Activated naive CD4-positive, alpha-beta T cell (primary cell): ENCODE measurements at regions not wholly inside any gene's neighbourhood (a gene's known extent, or its start where the extent isn't known, plus 50 kb on each side); places are given as distances from the start of the nearest gene placed in this dataset.

Experiments
- DNase-seq, 4 experiments: peaks; one replicate each; lab custom pipeline; 2025; lab: John Stamatoyannopoulos, UW

DNA sequence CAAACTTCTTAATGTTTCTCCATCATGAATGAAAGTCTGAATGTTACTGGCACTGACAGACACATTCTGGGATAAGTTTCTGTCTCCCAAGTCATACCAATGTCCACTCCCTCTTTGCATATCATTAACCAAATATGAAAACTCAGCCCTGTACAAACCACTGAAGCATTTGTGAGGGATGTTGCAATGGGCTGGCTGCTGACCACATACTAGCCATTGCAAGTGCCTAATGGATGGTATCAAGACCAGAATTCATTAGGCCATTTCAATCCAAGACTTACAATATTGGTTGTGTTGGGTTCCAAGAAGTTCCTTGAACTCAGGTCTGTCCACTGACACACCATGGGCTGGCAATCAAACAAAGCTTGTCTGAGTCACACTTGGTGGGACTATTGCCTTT lies 73.8 kb downstream of the CBLN2 start:
- no peak for DNase-seq

DNA sequence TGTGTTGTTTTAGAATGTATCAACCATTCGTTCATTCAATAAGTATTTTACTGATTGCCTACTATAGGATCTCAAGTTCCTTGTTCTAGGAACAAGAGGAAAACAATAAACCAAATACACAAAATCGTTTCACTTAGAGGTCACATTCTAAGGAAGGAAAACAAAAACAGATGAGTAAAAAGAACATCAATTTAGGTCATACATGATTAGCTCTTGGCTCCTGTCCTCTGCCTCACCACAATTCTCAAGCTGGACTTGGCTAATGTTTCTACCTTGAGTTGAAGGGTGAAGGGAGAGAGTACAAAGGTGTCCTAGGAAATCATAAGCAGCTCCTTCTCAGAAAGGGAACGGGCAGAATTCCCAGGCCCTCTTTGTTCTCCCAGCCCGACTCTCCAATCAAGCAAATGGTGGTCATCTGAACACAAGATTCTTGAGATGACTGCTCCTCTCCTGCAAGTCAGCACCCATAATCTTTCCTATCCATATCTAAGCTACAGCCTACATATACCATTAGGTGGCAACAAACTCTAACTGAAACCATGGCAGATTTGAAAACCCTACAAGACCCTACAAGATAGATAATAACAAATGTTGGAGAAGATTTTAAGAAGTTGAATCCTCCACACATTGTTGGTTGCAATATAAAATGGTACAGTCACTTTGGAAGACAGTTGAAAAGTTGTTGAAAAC lies 76.0 kb downstream of the CBLN2 start:
- no peak for DNase-seq

DNA sequence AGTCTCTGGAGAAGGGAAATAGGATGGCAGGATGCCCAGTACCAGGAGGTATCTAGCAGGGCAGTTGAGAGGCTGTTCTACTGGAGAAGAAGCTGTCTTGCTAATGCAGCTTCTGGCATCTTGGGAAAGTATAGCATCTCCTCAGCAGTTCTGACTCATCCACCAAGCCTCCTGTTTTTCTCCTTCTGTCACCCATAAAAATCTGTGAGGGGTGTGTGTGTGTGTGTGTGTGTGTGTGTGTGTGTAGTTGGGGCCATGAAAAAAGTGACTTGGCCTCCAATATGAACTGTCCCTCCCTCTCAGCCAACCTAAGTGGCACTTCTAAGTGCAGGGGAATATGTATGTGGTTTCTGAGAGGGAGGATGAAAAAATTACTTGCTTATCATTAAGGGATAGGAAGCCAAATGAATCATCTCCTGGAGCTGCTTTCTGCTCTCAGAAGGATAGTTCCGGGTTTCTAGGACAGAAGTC lies 83.9 kb downstream of the CBLN2 start:
- DNase-seq: no peak

DNA sequence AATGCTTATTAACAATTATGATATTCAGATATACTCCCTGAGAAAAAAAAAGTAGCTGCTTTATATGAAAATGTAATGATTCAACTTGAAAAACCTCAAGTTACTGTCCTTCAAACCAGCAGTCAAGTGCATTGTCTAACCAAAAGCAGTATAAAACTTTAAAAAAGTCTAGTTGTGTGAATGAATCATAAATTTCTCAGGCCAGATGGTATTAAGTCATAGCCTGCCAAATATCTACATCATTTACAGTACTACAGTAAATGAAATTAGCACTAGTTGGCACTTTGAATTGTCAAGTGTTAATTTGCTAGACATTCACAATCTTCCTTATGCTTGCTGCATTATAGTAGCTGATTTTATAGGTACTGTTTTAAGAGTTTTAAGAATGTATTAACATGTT lies 85.9 kb downstream of the CBLN2 start:
- DNase-seq: no peak

DNA sequence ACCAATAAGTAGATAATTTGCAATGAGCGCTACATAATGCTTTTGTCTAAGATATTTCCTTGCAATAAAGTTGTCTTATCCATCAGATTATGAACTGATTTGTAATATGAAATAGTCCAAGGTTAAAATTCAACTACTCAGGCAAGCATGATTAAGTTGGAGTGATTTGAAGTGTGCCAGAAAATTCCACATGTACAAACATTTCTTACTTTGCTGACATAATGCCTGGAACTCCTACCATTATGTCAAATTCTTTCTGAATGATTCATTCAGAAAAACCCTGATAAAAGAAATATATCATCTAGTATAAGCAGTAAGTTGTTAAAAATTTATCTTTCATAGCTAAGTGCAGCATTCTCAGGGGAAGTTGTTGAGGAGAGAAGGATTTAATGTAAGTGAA lies 87.3 kb downstream of the CBLN2 start:
- DNase-seq: no peak

DNA sequence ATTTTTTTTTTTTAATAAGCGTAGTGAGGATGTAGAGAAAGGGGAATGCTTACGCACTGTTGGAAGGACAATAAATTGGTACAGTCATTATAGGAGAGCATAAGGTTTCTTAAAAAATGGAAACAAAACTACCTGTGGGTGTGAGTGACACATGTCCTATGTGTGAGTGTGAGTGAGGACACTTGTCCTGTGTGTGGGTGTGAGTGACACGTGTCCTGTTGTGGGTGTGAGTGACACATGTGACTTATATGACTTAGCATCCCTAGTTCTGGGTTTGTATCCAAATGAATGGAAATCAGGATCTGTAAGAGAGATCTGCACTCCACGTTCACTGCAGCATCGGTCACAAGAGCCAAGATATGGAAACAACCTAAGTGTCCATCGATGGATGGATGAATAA lies 91.8 kb downstream of the CBLN2 start:
- DNase-seq: no peak

DNA sequence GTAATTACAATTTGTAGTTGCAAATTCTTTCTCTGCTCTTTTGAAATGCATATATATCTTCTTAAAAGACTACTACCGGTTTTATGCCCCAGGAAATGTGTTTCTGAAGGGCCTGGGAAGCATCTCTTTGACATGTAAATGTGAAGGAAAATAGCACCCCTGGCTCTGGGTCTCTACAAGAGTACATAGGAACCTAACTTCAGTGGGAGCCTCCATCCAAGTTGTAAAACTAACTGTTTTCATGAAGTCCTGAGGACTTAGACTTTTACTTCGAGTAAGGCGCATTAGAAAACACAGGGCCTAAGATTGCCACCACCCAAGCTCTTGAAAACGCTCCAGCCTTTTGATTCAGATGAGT lies 99.4 kb downstream of the CBLN2 start:
- no peak for DNase-seq

DNA sequence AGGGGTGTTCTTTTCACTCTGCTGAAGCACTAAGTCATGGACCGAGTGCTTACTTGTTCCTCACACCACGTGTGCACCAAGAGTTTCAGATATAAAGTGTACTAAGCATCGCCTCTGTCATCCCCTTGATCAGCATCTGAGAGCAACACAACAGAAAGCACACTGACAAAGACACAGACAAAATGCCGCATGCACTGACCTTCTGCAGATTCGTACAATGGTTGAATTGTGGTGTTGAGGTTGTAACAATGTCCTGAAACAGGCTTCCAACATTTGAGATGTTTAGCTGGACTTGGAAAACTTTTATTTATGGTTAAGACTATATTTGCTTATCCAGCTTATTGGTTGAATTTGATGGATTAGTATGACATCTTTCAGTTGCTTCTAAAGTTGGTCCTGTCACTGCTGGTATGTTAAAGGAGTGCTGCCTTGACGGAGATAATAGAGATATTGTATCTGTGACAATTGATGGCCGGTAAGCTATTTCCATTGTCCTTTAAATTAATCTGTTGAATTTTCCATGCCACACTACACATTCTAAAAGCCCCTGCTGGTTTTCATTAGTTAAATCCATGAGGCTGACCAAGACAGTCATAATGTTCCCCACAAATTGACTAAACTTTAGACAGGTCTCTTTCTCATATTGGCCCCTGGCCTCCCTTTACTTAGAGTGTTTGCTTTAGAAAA lies 99.9 kb downstream of the CBLN2 start:
- no peak for DNase-seq

DNA sequence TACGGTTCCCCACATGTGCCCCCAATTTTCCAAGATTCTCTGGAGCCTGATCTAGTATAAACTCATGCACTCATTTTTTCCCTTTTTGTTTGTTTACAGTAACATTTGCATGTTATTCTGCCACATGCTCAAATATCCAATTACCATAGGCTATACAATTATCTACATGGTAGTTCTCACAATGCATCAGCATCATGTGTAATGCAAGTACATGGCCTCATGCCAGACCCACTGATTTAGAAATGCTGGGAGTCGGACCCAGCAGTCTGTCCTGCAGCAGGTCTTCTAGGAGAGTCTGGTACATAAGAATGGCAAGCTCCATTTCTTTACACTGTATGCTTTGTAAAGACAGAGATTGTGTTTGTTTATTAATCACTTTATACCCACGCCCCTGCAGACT lies 107.7 kb downstream of the CBLN2 start:
- DNase-seq: no peak

DNA sequence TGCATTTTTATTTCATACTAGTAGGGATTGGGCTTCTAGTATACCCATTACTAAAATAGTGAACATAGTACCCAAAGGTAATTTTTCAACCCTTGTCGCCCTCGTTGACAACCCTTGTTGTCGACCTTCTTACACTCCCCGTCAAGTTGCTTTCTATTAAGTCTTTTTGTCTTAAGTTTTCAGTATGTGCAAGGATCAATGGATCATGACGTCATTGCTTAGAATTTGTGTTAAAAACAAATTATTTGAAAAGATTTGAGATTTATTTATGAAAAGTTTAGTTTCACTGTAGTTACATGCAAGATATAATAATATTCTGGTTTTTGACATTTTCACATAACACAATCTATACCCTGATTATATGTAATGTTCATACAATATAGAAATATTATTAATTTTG lies 110.4 kb downstream of the CBLN2 start:
- DNase-seq: no peak

DNA sequence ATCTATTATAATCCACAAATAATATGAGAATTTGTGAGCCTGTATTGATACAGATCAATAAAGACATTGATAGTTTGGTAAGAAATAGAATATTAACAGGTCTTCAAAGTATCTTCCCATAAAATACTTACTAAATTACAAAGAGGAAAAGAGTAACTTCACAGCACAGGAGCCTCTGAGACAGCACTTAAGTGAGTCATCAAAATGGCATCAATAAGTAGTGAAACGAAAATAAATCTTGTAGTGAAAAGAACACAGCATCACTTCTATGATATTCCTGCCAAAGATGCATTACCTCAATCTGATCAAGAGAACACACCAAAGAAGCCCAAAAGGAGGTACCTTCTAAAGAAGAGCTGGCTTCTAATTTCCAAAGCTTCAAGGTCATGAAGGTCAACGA lies 116.4 kb downstream of the CBLN2 start:
- no peak for DNase-seq

DNA sequence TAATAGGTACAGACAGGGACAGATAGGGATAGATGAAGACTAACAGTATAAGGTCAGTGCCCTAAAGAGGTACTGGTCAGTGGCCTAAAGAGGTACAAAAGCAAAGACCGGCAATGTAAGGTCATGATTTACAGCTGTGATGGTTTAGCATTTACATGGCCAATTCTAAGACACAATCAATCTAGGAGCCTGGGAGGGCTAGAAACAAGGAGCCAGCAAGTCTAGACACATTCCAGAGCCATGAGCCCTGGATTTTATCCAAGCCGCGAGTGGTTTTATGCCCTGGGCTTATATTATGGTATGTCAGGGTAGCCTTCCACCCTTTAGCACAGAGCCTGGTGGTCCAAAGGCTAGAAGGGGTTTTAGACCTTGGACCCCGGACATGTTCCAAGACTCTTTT lies 124.2 kb downstream of the CBLN2 start:
- no peak for DNase-seq

DNA sequence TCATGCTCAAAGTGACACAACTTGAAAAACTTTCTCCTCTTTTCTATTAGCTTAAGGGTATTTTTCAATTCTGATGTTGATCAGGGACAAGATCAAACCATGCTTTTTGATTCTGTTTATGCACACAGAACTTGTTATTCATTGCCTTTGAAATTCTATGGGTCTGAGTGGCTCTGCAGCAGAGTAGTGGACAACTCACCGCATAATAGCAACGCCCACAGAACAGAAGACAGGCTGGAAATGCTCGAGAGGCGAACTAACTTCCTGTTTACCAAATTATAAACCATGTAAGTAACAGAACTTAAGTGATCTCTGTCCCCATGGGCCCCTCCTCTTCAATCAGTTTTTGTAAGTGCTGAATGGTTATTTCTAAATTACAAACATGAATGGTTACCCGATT lies 131.2 kb downstream of the CBLN2 start:
- no peak for DNase-seq

DNA sequence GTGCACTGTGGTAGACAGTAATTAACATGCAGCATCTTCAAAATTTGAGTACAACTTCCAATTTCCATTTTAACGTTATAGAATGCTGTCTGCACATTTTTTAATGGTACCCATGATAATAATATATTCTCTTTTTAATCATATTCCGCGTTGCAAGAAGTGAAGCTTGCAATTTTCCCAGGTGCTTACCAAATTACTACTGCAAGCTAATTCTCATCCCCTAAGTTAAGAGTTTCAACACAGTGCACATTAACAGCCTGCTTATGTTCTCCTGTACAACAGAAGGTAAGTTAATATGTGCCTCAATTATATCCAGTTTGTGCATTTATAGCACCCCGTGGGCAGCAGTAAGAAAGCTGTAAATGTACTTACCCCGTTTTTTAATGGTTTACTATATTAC lies 132.9 kb downstream of the CBLN2 start:
- no peak for DNase-seq

DNA sequence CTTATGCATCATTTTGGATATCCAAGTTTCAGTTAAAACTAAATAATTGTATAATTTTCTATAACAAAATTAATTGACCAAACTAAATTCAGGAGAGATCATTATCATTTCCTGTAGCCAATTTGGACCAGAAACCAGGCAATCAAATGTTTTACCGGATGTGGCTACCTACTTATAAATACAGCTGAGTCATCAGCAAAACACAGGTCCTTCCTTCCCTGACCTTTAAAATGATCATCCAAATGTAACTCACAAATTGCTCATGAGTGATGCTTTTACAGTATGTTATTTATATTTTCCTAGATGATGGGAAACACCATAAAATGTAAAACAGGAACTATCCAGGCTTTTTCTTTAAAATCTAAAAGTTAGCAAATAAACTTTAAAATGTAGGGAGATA lies 133.7 kb downstream of the CBLN2 start:
- no peak for DNase-seq

DNA sequence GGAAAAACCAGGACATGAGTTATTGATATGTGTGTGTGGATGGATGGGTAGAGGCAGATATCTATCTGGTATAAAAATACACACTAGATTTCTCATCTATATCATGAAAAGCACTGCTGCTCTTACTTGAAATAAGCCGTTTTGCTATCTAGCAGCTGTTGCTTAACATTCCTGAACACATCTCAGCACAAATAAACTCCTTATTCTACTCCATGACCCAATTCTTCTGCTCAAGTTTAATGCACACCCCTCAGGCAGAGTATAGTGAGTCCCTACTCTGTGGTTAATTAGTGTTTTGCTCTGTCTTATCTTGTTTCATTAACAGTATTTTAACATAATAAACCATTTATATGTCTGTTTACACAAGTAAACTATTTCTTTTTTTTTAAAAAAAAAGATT lies 134.2 kb downstream of the CBLN2 start:
- DNase-seq: no peak

DNA sequence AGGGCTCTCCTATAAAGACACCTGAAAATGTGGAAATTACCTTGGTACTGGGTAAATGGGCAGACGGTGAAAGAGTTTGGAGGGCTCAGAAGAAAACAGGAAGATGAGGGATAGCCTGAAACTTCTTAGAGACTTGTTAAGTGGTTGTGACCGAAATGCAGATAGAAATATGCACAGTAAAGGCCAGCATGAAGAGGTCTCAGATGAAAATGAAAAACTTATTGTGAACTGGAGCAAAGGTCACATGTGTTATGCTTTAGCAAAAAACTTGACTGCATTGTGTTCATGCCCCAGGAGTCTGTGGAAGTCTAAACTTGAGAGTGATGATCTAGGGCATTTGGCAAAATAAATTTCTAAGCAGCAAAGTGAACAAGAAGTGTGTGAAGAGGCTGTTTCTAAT lies 137.1 kb downstream of the CBLN2 start:
- DNase-seq: no peak

DNA sequence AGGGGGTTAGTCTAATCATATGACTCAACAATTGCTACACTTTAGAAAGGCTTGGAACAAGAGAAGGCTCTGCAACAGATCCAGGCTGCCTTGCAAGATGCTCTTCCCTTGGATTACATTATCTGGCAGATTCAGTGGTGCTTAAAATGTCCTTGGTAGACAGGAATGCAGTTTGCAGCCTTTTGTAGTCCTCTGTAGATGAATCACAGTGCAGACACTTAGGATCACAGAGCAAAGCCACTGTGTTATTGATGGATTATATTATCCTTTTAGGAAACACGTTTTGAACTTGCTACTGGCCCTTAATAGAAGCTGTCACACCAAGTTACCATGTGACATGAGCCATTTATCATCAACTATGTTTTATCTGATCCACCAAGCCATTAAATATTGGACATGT lies 152.2 kb downstream of the CBLN2 start:
- no peak for DNase-seq

DNA sequence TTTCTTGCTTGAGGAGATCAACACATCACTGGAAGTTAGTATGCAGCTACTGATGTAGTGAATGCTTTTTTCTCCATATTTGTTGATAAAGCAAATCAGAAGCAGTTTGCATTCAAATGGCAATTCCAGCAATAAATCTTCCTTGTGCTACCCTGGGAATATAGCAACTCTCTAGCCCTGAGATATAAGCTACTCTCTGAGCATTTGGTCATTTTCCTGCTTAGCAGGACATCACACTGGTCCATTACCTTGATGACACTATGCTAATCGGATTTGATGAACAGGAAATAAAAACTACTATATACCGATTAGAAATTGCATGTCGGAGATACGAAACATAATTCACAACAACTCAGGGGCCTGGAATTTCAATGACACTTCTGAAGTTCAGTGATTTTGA lies 152.7 kb downstream of the CBLN2 start:
- no peak for DNase-seq

DNA sequence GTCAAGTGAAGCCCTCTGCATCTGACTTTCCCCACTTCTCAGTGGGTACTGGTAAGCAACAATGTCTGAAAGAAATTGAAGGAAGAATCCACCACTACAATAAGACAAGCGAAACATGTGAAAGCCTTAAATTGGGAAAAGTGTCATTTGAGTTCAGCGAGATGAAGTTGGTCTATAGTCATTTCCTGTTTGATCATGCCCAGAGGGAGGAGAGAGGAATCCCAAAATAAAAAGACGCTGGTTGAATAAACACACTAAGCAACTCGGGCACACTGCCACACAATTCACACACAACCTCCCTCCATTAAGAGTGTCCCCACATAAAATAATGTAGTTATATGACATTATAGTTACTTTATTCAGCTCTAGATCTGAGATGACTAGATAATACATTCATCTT lies 166.1 kb downstream of the CBLN2 start:
- no peak for DNase-seq

DNA sequence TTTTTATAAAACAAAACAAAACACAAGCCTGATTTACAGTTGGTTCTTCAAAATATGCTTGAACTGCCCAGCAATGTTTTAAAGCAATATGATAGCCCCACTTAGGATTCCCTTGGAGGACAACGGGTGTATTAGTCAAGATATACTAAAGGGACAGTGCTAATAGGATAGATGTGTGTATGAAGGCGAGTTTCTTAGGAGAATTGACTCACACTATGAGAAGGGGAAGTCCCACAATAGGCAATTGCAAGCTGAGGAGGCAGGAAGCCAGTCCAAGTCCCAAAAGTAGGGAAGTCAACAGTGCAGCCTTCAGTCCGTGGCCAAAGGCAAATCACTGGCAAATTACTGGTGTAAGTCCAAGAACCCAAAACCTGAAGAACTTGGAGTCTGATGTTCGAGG lies 167.9 kb downstream of the CBLN2 start:
- DNase-seq: no peak

DNA sequence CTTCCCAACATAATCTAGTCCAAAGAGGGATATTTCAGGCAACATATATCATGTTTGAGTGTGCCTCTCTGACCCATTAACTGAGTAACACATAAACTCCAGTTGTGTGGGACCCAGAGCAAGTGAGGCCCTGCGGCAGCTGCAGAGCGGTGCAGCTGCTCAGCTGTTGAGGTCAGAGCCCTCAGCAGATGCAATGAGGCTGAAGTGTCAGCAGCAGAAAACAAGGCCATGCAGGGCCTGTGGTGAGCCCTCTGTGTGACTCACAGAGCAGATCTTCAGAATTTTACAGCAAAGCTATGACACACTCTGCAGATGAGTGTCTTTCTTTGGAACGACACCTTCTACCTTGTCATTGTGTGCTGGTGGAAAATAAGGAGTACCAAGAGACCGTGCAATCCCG lies 168.5 kb downstream of the CBLN2 start:
- DNase-seq: no peak

DNA sequence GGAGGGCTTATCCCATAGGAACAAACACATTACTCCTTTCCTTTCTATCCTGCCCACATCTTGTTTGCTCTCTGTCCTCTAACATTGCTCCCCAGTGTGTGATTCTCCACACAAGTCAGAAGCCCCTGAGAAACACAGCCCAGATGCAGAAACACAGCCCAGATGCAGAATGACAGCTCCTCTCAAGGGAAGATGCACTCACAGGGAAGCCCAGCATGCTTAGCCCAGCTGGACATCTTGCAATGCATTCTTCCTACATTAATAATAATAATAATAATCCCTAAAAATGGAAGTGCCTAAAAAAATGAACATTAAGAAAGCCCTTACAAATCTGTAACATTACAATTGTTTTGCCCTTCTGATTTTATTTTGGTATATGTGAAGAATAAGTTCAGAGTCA lies 172.1 kb downstream of the CBLN2 start:
- no peak for DNase-seq

DNA sequence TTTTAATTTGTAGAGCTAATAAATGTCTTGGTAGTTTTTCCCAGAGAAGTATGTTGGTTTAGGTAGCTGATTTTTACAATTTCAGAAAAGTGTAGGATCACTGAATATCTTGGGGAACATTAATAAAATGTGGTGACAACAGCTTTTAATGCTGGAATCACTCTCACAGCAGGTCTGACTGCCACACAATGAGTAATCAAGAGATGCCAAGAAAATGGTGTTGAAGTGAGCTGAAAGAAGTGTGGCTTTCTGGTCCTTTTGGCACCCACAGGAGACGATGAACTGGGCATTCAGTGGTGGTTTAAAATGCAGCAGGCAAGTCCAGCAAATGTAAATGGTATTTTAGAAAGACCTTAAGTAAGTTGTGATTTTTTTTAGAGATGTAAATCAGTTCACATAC lies 175.8 kb downstream of the CBLN2 start:
- no peak for DNase-seq
